G401.6 (cell line): ENCODE measurements at regions not wholly inside any gene's neighbourhood (a gene's known extent, or its start where the extent isn't known, plus 50 kb on each side); places are given as distances from the start of the nearest gene placed in this dataset.
"Not testable (repeated sequence)": the region's sequence is repeated elsewhere in the genome, so short reads cannot be mapped to it uniquely, and the experiment has no call there.

Source experiments
- FAIRE-seq: peaks from 2 replicates; lab custom pipeline; 2012; peaks lifted over from hg19 to GRCh38; lab: Jason Lieb, UNC

GRCh38 chr7:85887133-85887532 is 700.3 kb upstream of the SEMA3D start:
- no peak for FAIRE-seq

- FAIRE-seq, result no peak
Measured at GRCh38 chr7:85882335-85882734, 695.5 kb upstream of the SEMA3D start.

GRCh38 chr7:85875398-85875797 is 688.5 kb upstream of the SEMA3D start:
- no peak for FAIRE-seq

- no peak for FAIRE-seq
Measured at GRCh38 chr7:85866540-85866939, 679.7 kb upstream of the SEMA3D start.

GRCh38 chr7:85851571-85852193 is 664.8 kb upstream of the SEMA3D start:
- FAIRE-seq, result peak; percentile 96

GRCh38 chr7:85850381-85850780 is 663.5 kb upstream of the SEMA3D start:
- no peak for FAIRE-seq

GRCh38 chr7:85840554-85840953 is 653.7 kb upstream of the SEMA3D start:
- FAIRE-seq, result no peak

- no peak for FAIRE-seq
Measured at GRCh38 chr7:85833066-85833465, 646.2 kb upstream of the SEMA3D start.

GRCh38 chr7:85830982-85831381 is 644.1 kb upstream of the SEMA3D start:
- FAIRE-seq, result peak; percentile 52

GRCh38 chr7:85829817-85830432 is 643.1 kb upstream of the SEMA3D start:
- FAIRE-seq, result no peak

- FAIRE-seq, result no peak
Measured at GRCh38 chr7:85829176-85829575, 642.3 kb upstream of the SEMA3D start.

- no peak for FAIRE-seq
Measured at GRCh38 chr7:85828614-85829013, 641.8 kb upstream of the SEMA3D start.

- FAIRE-seq, result no peak
Measured at GRCh38 chr7:85823396-85824080, 636.7 kb upstream of the SEMA3D start.

GRCh38 chr7:85821926-85822325 is 635.1 kb upstream of the SEMA3D start:
- FAIRE-seq, result no peak

GRCh38 chr7:85820702-85821443 is 634.0 kb upstream of the SEMA3D start:
- FAIRE-seq, result no peak

- no peak for FAIRE-seq
Measured at GRCh38 chr7:85815526-85815925, 628.7 kb upstream of the SEMA3D start.

GRCh38 chr7:85806321-85806720 is 619.5 kb upstream of the SEMA3D start:
- FAIRE-seq, result no peak

- FAIRE-seq, result no peak
Measured at GRCh38 chr7:85805656-85806055, 618.8 kb upstream of the SEMA3D start.

- FAIRE-seq, result no peak
Measured at GRCh38 chr7:85805249-85805648, 618.4 kb upstream of the SEMA3D start.

GRCh38 chr7:85802211-85802610 is 615.4 kb upstream of the SEMA3D start:
- FAIRE-seq, result no peak

- no peak for FAIRE-seq
Measured at GRCh38 chr7:85796956-85797355, 610.1 kb upstream of the SEMA3D start.

GRCh38 chr7:85791098-85791497 is 604.2 kb upstream of the SEMA3D start:
- not testable (repeated sequence) for FAIRE-seq

- no peak for FAIRE-seq
Measured at GRCh38 chr7:85781606-85782005, 594.8 kb upstream of the SEMA3D start.
